ENCODE measurements at regions not wholly inside any gene's neighbourhood (a gene's known extent, or its start where the extent isn't known, plus 50 kb on each side); places are given as distances from the start of the nearest gene placed in this dataset.
"Not testable (repeated sequence)": the region's sequence is repeated elsewhere in the genome, so short reads cannot be mapped to it uniquely, and the experiment has no call there.

- H3K27ac ChIP-seq (ENCODE audit: insufficient read depth, low read length); H3K36me3 ChIP-seq (ENCODE audit: control insufficient read depth, insufficient read depth, low read length); H2BK120ac ChIP-seq (ENCODE audit: low read depth, low read length); H2BK15ac ChIP-seq (ENCODE audit: low read depth, low read length); H3K27me3 ChIP-seq (ENCODE audit: control insufficient read depth, insufficient read depth, low read length); dilution Hi-C loops (cut with HindIII; ENCODE audit: low sequenced_read_pairs, unreplicated experiment); H3K4me3 ChIP-seq (ENCODE audit: insufficient read depth, low read depth, low read length); H3K23ac ChIP-seq (ENCODE audit: low read depth, low read length); POLR2A ChIA-PET (ENCODE audit: unreplicated experiment); in situ Hi-C loops (cut with MboI; ENCODE audit: low sequenced_read_pairs); H3K9me1 ChIP-seq (ENCODE audit: insufficient read depth, low read length); DNase-seq; H3K56ac ChIP-seq (ENCODE audit: extremely low read depth, insufficient read depth, low read length); H2AK9ac ChIP-seq (replicated peaks; ENCODE audit: low read depth, low read length, poor library complexity); BruUV-seq (replicated peaks); H3K14ac ChIP-seq (replicated peaks; ENCODE audit: low read depth, low read length); H3K9ac ChIP-seq (ENCODE audit: low read depth, low read length); H4K8ac ChIP-seq (ENCODE audit: low read depth in 2 of 2, low read length in 2 of 2); H2AFZ ChIP-seq (replicated peaks; ENCODE audit: low read length, poor library complexity); H2BK20ac ChIP-seq (ENCODE audit: low read depth, low read length); H2AK5ac ChIP-seq (ENCODE audit: low read depth, low read length); H4K91ac ChIP-seq (ENCODE audit: insufficient read depth, low read depth, low read length); H3K4me2 ChIP-seq (ENCODE audit: low read depth, low read length); H3K9me3 ChIP-seq (ENCODE audit: control insufficient read depth, insufficient read depth, low read length); ATAC-seq (ENCODE audit: low read depth); H2BK5ac ChIP-seq (ENCODE audit: low read depth, low read length, poor library complexity, severe bottlenecking); H3K79me1 ChIP-seq (ENCODE audit: low read depth in 1 of 2, low read length in 2 of 2); H3K4me1 ChIP-seq (ENCODE audit: control insufficient read depth, insufficient read depth, low read length); H4K20me1 ChIP-seq (ENCODE audit: insufficient read depth, low read length); intact Hi-C loops (cut with micrococcal nuclease); H3K4ac ChIP-seq (ENCODE audit: low read depth, low read length); H4K5ac ChIP-seq (ENCODE audit: low read depth, low read length); H3K18ac ChIP-seq (ENCODE audit: low read depth, low read length): not testable (repeated sequence)
- CTCF ChIA-PET: interaction anchor here (0.6 kb wide), 1 partner anchor 266 kb away, joined by 3 read pairs; no protein-coding TSS in a partner anchor
- no CpG with 5 or more reads among the region's 2 CpGs for WGBS, 2 experiments (ENCODE audit: extremely low coverage in 2 of 2, insufficient read length in 1 of 2)
Measured at GRCh38 chr14:43655194-43655593, 851.9 kb downstream of the FSCB start.
